IMR-90 (cell line): ENCODE measurements at regions not wholly inside any gene's neighbourhood (a gene's known extent, or its start where the extent isn't known, plus 50 kb on each side); places are given as distances from the start of the nearest gene placed in this dataset.

ENCODE experiments used
- ATAC-seq: fragments of 200-7000 bp; cut with Tn5 transposase; 2 replicates; pipeline ENCODE4 v1.9.1; 2020; ENCODE audit warnings: low read depth, mild to moderate bottlenecking, moderate library complexity
- BruUV-seq: library from RNA; stranded (reverse); fragments of 400-500 nt; replicated peaks from 2 replicates; lab custom pipeline; 2021; lab: Mats Ljungman, UMichigan
- CTCF ChIA-PET: fragments of 300-600 bp; formaldehyde crosslinking; extraction: SDS; loops from one replicate; lab custom pipeline; 2021; ENCODE audit warnings: antibody characterized with exemption; lab: Yijun Ruan, JAX
- POLR2A ChIA-PET: fragments of 300-600 bp; sonication (Branson Sonifier 250); formaldehyde crosslinking; loops from one replicate; lab custom pipeline; 2022; ENCODE audit warnings: antibody characterized with exemption; ENCODE audit not compliant: unreplicated experiment; lab: Charles Lee
- DNase-seq: peaks from one replicate; pipeline ENCODE4 v3.0.0; 2013
- H2AFZ ChIP-seq: replicated peaks from 2 replicates; pipeline ENCODE3; 2013; ENCODE audit warnings: low read length, mild to moderate bottlenecking; ENCODE audit not compliant: poor library complexity
- H2AK5ac ChIP-seq: 2 replicates; pipeline ENCODE4 v1.6.1; 2013; ENCODE audit warnings: low read depth, low read length, inconsistent platforms
- H2AK9ac ChIP-seq: replicated peaks from 2 replicates; pipeline ENCODE3; 2013; ENCODE audit warnings: mild to moderate bottlenecking, low read depth, low read length, moderate library complexity; ENCODE audit not compliant: poor library complexity
- H2BK120ac ChIP-seq: 2 replicates; pipeline ENCODE4 v1.6.1; 2013; ENCODE audit warnings: low read depth, low read length, inconsistent platforms
- H2BK15ac ChIP-seq: 3 replicates; pipeline ENCODE4 v1.6.1; 2013; ENCODE audit warnings: low read depth, low read length, inconsistent platforms
- H2BK20ac ChIP-seq: 2 replicates; pipeline ENCODE4 v1.6.1; 2013; ENCODE audit warnings: low read depth, mild to moderate bottlenecking, inconsistent platforms, low read length, moderate library complexity
- H2BK5ac ChIP-seq: 2 replicates; pipeline ENCODE4 v1.6.1; 2013; ENCODE audit warnings: mild to moderate bottlenecking, low read depth, low read length, inconsistent platforms; ENCODE audit not compliant: poor library complexity, severe bottlenecking
- H3K14ac ChIP-seq: replicated peaks from 2 replicates; pipeline ENCODE4 v1.6.1; 2013; ENCODE audit warnings: low read depth, low read length, inconsistent platforms
- H3K18ac ChIP-seq: 2 replicates; pipeline ENCODE4 v1.6.1; 2013; ENCODE audit warnings: low read depth, low read length, control low read depth
- H3K23ac ChIP-seq: 2 replicates; pipeline ENCODE4 v1.6.1; 2013; ENCODE audit warnings: low read depth, low read length, inconsistent platforms
- H3K27ac ChIP-seq: 2 replicates; pipeline ENCODE4 v1.5.1; 2013; ENCODE audit warnings: mild to moderate bottlenecking, control low read depth, low read length; ENCODE audit not compliant: insufficient read depth
- H3K27me3 ChIP-seq: 2 replicates; pipeline ENCODE4 v1.6.1; 2013; ENCODE audit warnings: low read length; ENCODE audit not compliant: control insufficient read depth, insufficient read depth
- H3K36me3 ChIP-seq: 2 replicates; pipeline ENCODE4 v1.6.1; 2013; ENCODE audit warnings: low read length, mixed read lengths; ENCODE audit not compliant: control insufficient read depth, insufficient read depth
- H3K4ac ChIP-seq: 2 replicates; pipeline ENCODE4 v1.6.1; 2013; ENCODE audit warnings: low read depth, low read length, inconsistent platforms
- H3K4me1 ChIP-seq: 2 replicates; pipeline ENCODE4 v1.6.1; 2013; ENCODE audit warnings: low read length, mixed read lengths; ENCODE audit not compliant: control insufficient read depth, insufficient read depth
- H3K4me2 ChIP-seq: 2 replicates; pipeline ENCODE4 v1.6.1; 2013; ENCODE audit warnings: low read depth, mild to moderate bottlenecking, control low read depth, low read length, moderate library complexity
- H3K4me3 ChIP-seq: 2 replicates; pipeline ENCODE4 v1.5.1; 2013; ENCODE audit warnings: low read depth, mild to moderate bottlenecking, control low read depth, low read length, moderate library complexity; ENCODE audit not compliant: insufficient read depth
- H3K56ac ChIP-seq: 2 replicates; pipeline ENCODE4 v1.6.1; 2013; ENCODE audit warnings: low read length, inconsistent platforms; ENCODE audit not compliant: insufficient read depth; ENCODE audit errors: extremely low read depth
- H3K79me1 ChIP-seq, 2 experiments: 2 replicates each; pipeline ENCODE4 v1.6.1; 2013; ENCODE audit warnings: low read length in 2 of 2, inconsistent platforms in 1 of 2, low read depth in 1 of 2
- H3K9ac ChIP-seq: 2 replicates; pipeline ENCODE4 v1.6.1; 2013; ENCODE audit warnings: low read depth, low read length, control low read depth
- H3K9me1 ChIP-seq: 2 replicates; pipeline ENCODE4 v1.6.1; 2013; ENCODE audit warnings: low read length, inconsistent platforms; ENCODE audit not compliant: insufficient read depth
- H3K9me3 ChIP-seq: 2 replicates; pipeline ENCODE4 v1.6.1; 2013; ENCODE audit warnings: low read length; ENCODE audit not compliant: control insufficient read depth, insufficient read depth
- H4K20me1 ChIP-seq: 2 replicates; pipeline ENCODE4 v1.6.1; 2013; ENCODE audit warnings: low read length, inconsistent platforms; ENCODE audit not compliant: insufficient read depth
- H4K5ac ChIP-seq: 2 replicates; pipeline ENCODE4 v1.6.1; 2013; ENCODE audit warnings: mild to moderate bottlenecking, low read depth, low read length, control low read depth
- H4K8ac ChIP-seq, 2 experiments: 2 replicates each; pipeline ENCODE4 v1.6.1; 2013; ENCODE audit warnings: low read depth in 2 of 2, low read length in 2 of 2, control low read depth in 1 of 2, inconsistent platforms in 1 of 2
- H4K91ac ChIP-seq: 2 replicates; pipeline ENCODE4 v1.6.1; 2013; ENCODE audit warnings: low read depth, low read length, inconsistent platforms; ENCODE audit not compliant: insufficient read depth
- BHLHE40 ChIP-seq: fragments of 150-350 bp; IDR thresholded peaks from 2 replicates; pipeline ENCODE4 v1.6.1; 2016; ENCODE audit warnings: mild to moderate bottlenecking, low read depth, low read length
- CEBPB ChIP-seq: IDR thresholded peaks from 2 replicates; pipeline ENCODE4 v1.6.1; 2012; ENCODE audit warnings: low read depth, low read length, improper control_type of control experiment
- CHD1 ChIP-seq: IDR thresholded peaks from 2 replicates; pipeline ENCODE4 v1.6.1; 2012; ENCODE audit warnings: low read depth, low read length, improper control_type of control experiment
- FOS ChIP-seq: fragments of 150-350 bp; IDR thresholded peaks from 2 replicates; pipeline ENCODE4 v1.6.1; 2016; ENCODE audit warnings: low read depth, low read length
- MAFK ChIP-seq: IDR thresholded peaks from 2 replicates; pipeline ENCODE4 v1.6.1; 2012; ENCODE audit warnings: low read depth, low read length, improper control_type of control experiment
- MAZ ChIP-seq: IDR thresholded peaks from 2 replicates; pipeline ENCODE4 v1.6.1; 2012; ENCODE audit warnings: low read depth, mild to moderate bottlenecking, low read length, improper control_type of control experiment, moderate library complexity, borderline replicate concordance
- MXI1 ChIP-seq: IDR thresholded peaks from 2 replicates; pipeline ENCODE4 v1.6.1; 2012; ENCODE audit warnings: low read depth, mild to moderate bottlenecking, low read length, moderate library complexity, borderline replicate concordance
- RCOR1 ChIP-seq: IDR thresholded peaks from 2 replicates; pipeline ENCODE4 v1.6.1; 2012; ENCODE audit warnings: mild to moderate bottlenecking, low read length, improper control_type of control experiment; ENCODE audit not compliant: insufficient replicate concordance
- RFX5 ChIP-seq: IDR thresholded peaks from 2 replicates; pipeline ENCODE4 v1.8.0; 2012; ENCODE audit warnings: low read depth, mild to moderate bottlenecking, low read length, moderate library complexity
- SMC3 ChIP-seq: fragments of 150-350 bp; IDR thresholded peaks from 2 replicates; pipeline ENCODE4 v1.6.1; 2016; ENCODE audit warnings: low read depth, mild to moderate bottlenecking, antibody characterized with exemption, low read length, moderate library complexity
- WGBS, 2 experiments: methylation state at CpG; one replicate each; pipeline versions ENCODE4 v1.1.5 to v1.1.7; 2013; ENCODE audit warnings: missing lambda C conversion rate in 2 of 2; ENCODE audit not compliant: insufficient read length in 1 of 2; ENCODE audit errors: extremely low coverage in 2 of 2; 5-methylcytosine and 5-hydroxymethylcytosine counted together
- dilution Hi-C: fragments of 300-500 bp; cut with HindIII; formaldehyde crosslinking; loops from one replicate; pipeline ENCODE4 v1.14.3; 2018; ENCODE audit warnings: low sequenced_read_pairs; ENCODE audit not compliant: unreplicated experiment
- in situ Hi-C: fragments of 300-500 bp; cut with MboI; formaldehyde crosslinking; loops from 3 replicates; pipeline ENCODE4 v1.14.3; 2019; ENCODE audit warnings: low sequenced_read_pairs, inconsistent platforms, mixed read lengths
- intact Hi-C: fragments of 100-400 bp; cut with micrococcal nuclease; formaldehyde crosslinking; loops from 2 replicates; pipeline ENCODE4 v1.10.0; 2022
- TF ChIP-seq, protein P1 (sequence below): fragments of 150-350 bp; IDR thresholded peaks from 2 replicates; pipeline ENCODE4 v1.6.1; 2016; ENCODE audit warnings: low read depth, mild to moderate bottlenecking, low read length, moderate library complexity, borderline replicate concordance

GRCh38 chr21:35164971-35165483, 115.9 kb upstream of the RUNX1 start:
- no peak overlapping the region for H4K5ac ChIP-seq
- no peaks in the 10 kb centered on the region for H3K27me3 ChIP-seq
- CTCF ChIA-PET: no interaction called here
- H3K9ac ChIP-seq: no peak overlapping the region
- H3K79me1 ChIP-seq: no peaks in the 10 kb centered on the region
- in situ Hi-C loops (no loop called here), intact Hi-C loops (no loop called here), dilution Hi-C loops (no loop called here)
- H3K4me1 ChIP-seq: no peaks in the 10 kb centered on the region
- no peaks in the 10 kb centered on the region for H4K20me1 ChIP-seq
- no peak overlapping the region for H2AFZ ChIP-seq
- TF ChIP-seq MAZ: no peak
- TF ChIP-seq, protein P1, sequence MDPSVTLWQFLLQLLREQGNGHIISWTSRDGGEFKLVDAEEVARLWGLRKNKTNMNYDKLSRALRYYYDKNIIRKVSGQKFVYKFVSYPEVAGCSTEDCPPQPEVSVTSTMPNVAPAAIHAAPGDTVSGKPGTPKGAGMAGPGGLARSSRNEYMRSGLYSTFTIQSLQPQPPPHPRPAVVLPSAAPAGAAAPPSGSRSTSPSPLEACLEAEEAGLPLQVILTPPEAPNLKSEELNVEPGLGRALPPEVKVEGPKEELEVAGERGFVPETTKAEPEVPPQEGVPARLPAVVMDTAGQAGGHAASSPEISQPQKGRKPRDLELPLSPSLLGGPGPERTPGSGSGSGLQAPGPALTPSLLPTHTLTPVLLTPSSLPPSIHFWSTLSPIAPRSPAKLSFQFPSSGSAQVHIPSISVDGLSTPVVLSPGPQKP: no peak
- TF ChIP-seq SMC3: no peak
- no peak for TF ChIP-seq MAFK
- TF ChIP-seq BHLHE40: no peak
- TF ChIP-seq CEBPB: no peak
- TF ChIP-seq MXI1: no peak
- TF ChIP-seq RCOR1: no peak
- TF ChIP-seq RFX5: no peak
- no peak for TF ChIP-seq CHD1
- no peak for TF ChIP-seq FOS
- no peaks in the 10 kb centered on the region for H3K36me3 ChIP-seq
- no peak overlapping the region for H2BK20ac ChIP-seq
- no peak overlapping the region for H2BK120ac ChIP-seq
- no peak overlapping the region for H3K27ac ChIP-seq
- H2AK5ac ChIP-seq: no peak overlapping the region
- WGBS, 2 experiments: no CpG with 5 or more reads among the region's 3 CpGs
- no peak overlapping the region for H4K8ac ChIP-seq
- H2AK9ac ChIP-seq: no peak overlapping the region
- H3K4ac ChIP-seq: no peak overlapping the region
- H3K4me2 ChIP-seq: no peak overlapping the region
- no peak for ATAC-seq
- POLR2A ChIA-PET: no interaction called here
- H3K9me3 ChIP-seq: no peaks in the 10 kb centered on the region
- H2BK15ac ChIP-seq: no peak overlapping the region
- no peak overlapping the region for H2BK5ac ChIP-seq
- BruUV-seq: no TSS peak
- H3K18ac ChIP-seq: no peak overlapping the region
- no peak overlapping the region for H4K91ac ChIP-seq
- no peak overlapping the region for H3K23ac ChIP-seq
- H3K56ac ChIP-seq: no peak overlapping the region
- no peaks in the 10 kb centered on the region for H3K9me1 ChIP-seq
- no peak overlapping the region for H3K4me3 ChIP-seq
- no peak for DNase-seq
- H3K14ac ChIP-seq: no peak overlapping the region
